ENCODE measurements at regions not wholly inside any gene's neighbourhood (a gene's known extent, or its start where the extent isn't known, plus 50 kb on each side); places are given as distances from the start of the nearest gene placed in this dataset.

- DNase-seq: no peak
These were observed 56.0 kb upstream of the FAM20A start for GRCh38 chr17:68657166-68657565.

GRCh38 chr17:68656666-68657065, 55.5 kb upstream of the FAM20A start:
- no peak for DNase-seq
